HG02973 (cell line): ENCODE measurements at regions not wholly inside any gene's neighbourhood (a gene's known extent, or its start where the extent isn't known, plus 50 kb on each side); places are given as distances from the start of the nearest gene placed in this dataset.
"Not testable (repeated sequence)": the region's sequence is repeated elsewhere in the genome, so short reads cannot be mapped to it uniquely, and the experiment has no call there.

Experiments used
- ATAC-seq: cut with Tn5 transposase; IDR thresholded peaks from one replicate; pipeline ENCODE4 v1.9.1; 2021; ENCODE audit warnings: moderate library complexity; ENCODE audit not compliant: unreplicated experiment

GRCh38 chr2:222013889-222014288 lies 284.9 kb downstream of the PAX3 start:
- ATAC-seq: no peak

- ATAC-seq: no peak
These were observed 298.5 kb downstream of the PAX3 start for GRCh38 chr2:222000326-222000725.

DNA sequence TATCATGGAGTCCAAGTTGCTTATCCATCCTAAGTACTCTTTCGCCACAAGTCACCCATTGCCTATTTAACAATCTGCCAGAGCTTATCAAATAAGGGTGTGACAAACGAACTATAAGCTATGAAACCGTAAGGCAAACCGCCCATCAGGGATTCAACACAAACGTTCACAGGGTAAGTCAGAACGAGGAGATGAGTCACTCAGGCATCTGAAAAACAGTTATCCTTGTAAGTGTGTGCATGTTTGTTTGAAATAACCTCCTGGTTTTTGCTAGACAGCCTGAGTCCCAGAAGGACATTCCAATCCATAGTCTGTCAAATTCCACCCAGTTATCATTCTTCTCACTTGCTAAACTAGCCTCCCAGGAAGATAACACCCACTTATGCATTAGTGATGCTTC lies 299.1 kb downstream of the PAX3 start:
- no peak for ATAC-seq

DNA sequence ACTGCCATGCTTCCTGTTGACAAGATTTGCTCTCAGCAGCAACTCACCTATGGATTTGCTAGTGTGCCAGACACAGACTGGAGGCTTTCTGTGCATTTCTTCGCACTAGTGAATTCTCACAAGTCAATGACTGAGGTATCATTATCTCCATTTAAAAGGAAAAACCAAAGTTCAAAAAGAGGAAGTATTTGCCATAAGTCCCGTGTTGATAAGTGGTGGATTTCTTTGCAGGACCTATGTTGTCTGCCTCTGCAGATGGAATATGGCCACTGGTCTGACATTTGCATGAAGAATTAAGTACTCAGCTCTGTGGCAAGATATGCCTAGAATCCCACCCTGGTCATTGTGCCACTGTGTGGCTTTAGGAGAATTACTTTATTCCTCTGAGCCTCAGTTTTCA lies 299.6 kb downstream of the PAX3 start:
- no peak for ATAC-seq

- ATAC-seq: no peak
These were observed 301.1 kb downstream of the PAX3 start for GRCh38 chr2:221997683-221998082.

DNA sequence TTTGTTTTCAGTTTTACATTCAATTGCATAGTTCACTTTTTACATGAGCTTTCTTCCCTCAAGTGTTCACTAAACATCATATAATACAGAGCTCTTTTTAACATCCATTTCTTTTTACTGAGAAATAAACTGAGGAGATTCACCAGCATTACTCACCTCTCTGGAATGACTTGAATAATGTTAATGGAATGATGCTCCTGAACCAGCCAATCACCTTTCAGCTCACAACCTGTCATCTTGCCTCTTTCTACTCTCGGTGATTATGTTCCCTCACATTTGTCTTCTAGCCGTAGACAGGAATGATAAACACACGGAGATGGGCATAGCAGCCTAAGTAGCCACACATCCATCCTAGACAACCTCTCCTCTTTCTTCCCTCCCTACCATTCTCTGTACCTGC lies 301.7 kb downstream of the PAX3 start:
- ATAC-seq: no peak

DNA sequence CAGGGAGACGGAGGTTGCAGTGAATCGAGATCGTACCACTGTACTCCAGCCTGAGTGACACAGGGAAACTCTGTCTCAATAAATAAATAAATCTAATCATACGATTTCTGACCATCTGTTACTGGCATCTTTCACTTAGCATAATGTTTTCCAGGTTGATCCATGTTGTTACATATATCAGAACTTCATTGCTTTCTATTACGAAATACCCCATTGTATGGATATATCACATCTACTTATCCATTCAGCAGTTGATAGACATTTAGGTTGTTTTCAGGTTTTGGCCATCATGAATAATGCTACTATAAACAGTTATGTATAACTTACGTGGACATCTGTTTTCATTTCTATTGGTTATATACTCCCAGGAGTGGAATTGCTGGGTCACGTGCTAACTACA lies 303.9 kb downstream of the PAX3 start:
- ATAC-seq: no peak

GRCh38 chr2:221984376-221984775 lies 314.4 kb downstream of the PAX3 start:
- ATAC-seq: not testable (repeated sequence)

DNA sequence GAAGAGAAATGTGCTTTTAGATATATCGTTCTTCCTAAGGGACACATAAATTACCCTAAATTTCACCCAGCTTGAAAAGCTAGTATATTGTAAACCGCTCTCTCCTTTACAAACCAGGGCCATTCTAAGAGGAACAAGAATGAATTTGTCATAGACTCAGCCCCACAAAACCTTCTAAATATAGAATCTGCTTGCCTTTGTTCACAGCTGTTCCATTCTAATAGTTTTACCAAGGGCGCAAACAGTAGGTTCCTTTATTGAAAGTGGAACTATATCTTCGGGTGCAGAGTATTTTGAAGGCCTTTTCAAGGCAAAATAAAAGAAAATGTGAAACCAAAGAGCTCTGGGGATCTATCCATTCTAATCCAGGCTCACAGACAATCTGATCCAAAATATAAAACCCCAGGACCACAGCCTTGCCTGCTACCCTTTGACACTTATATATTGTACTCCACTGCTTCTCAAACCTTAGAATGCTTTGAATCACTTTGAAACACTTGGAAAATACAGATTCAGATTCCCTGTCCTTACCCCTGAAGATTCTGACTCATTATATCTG lies 316.8 kb downstream of the PAX3 start:
- ATAC-seq: no peak

GRCh38 chr2:221975151-221975550 lies 323.6 kb downstream of the PAX3 start:
- no peak for ATAC-seq

DNA sequence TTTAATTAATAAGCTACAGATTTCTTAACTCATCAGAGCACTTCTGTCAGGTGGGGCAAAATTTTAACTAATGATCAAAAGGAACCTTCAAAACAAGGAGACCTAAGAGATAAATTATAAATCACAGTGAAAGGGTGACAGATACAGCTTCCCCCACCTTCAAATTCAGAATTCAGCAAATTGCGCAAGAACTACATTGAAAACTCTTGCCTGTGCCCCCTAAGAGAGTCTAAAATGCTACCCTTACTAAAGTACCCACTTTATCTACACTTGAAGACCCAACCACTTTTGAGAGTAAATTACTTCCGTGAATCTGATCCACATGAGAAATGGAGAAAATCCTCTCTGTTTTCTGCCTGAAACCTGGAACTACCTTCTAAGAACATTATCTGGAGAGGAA lies 324.9 kb downstream of the PAX3 start:
- no peak for ATAC-seq

- ATAC-seq: no peak
These were observed 325.3 kb downstream of the PAX3 start for GRCh38 chr2:221973502-221973901.

GRCh38 chr2:221972813-221973478 lies 325.9 kb downstream of the PAX3 start:
- ATAC-seq: no peak

- ATAC-seq: no peak
These were observed 328.4 kb downstream of the PAX3 start for GRCh38 chr2:221970389-221970788.

GRCh38 chr2:221969830-221970144 lies 329.0 kb downstream of the PAX3 start:
- no peak for ATAC-seq

GRCh38 chr2:221969087-221969829 lies 329.5 kb downstream of the PAX3 start:
- peak; percentile 82 for ATAC-seq

- no peak for ATAC-seq
These were observed 336.6 kb downstream of the PAX3 start for GRCh38 chr2:221962186-221962585.

GRCh38 chr2:221961561-221961960 lies 337.2 kb downstream of the PAX3 start:
- no peak for ATAC-seq

- no peak for ATAC-seq
These were observed 340.6 kb downstream of the PAX3 start for GRCh38 chr2:221958224-221958623.

GRCh38 chr2:221948076-221948475 lies 350.7 kb downstream of the PAX3 start:
- ATAC-seq: no peak

DNA sequence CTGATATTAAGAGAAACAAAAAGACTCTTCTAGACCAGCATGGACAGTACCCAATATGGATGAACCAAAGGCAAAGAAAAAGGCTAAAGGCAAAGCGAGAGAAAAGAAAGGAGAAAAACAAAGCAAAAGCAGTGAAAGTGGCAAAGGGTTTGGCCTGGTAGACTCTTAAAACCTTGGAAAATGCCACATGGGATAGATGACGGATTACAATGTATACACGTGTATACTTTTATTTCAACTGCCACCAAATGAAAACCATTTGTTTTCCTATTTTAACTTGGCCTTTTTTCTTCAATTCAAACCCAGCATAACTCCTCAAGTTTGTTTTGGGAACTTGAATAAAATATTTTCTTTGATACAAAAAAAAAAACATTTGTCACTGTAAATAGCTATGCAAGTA lies 354.3 kb downstream of the PAX3 start:
- not testable (repeated sequence) for ATAC-seq

DNA sequence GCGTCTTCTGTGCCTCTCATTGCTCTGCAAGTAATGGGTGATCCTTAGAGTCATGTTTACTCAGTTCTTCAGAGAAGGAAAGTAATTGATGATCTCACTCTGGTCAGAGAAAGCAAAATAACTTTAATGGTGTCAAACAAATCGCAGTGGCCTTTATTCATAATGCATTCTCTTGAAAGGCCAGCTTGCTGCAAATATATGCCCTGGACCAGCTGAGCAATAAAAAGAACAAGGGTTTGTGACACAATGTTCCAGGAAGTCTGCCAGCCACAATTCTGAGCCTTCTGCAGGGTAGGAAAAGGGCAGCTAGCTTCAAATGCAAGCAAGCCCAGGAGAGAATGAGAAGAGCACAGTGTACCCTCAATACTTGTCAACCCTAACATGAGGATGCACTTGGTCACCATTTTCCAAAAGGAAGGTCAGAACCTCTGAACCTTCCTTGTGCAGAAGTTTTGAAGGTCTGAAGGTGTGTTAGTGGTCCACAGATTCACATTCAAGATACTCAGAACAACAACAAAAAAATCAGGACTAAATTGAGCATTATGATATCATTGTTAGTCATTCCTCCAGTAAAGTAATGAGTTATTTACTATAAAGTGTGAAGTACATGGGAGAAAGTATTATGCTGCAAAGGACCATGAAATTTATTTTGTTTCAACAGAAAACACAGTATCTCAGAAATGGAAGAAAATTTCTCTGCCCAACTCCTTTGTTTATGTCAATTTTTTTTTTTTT lies 355.6 kb downstream of the PAX3 start:
- ATAC-seq: no peak
